HG02981 (cell line): ENCODE measurements at regions not wholly inside any gene's neighbourhood (a gene's known extent, or its start where the extent isn't known, plus 50 kb on each side); places are given as distances from the start of the nearest gene placed in this dataset.

Source experiments
- ATAC-seq: cut with Tn5 transposase; IDR thresholded peaks from one replicate; pipeline ENCODE4 v1.9.1; 2021; ENCODE audit warnings: mild to moderate bottlenecking, moderate library complexity; ENCODE audit not compliant: unreplicated experiment

DNA sequence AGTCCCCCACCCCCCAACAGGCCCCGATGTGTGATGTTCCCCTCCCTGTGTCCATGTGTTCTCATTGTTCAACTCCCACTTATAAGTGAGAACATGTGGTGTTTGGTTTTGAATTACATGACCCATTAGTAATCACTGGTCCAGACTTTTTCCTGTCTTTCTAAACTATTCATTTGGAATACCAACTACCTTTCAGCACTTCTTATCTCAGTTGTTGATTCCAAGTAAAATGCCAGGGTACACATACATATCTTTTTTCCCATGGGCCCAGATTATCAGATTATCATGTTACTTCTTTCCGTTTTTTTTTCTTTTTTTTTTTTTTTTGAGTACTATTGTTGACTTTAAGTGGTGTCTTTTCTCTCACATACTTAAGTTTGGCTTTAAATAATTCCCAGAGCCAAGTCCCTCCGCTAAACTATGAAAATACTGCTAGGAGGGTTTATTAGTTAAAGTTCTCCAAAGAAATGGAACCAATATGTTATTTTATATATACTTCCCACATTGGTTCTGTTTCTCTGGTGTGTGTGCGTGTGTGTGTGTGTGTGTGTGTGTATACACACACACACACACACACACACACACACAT, 389.3 kb downstream of the IRS1 start:
- no peak for ATAC-seq

DNA sequence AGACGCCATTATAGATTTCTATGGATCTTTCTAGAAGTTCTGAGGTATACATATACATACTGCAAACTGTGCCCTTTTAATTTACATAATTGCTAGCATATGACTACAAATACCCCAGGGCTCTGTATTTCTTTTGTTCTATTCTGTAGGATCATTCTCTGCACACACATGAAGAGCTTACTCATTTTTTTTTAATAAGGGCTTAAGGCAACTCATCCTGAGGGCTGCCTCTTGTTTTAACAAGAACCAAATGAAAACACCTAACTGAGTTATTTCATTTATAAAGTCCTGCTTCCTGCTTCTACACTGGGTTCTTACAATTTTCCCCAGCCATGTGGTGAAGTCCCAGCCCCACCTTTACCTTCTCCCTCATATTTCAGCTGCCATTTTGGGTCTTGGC, 390.5 kb downstream of the IRS1 start:
- no peak for ATAC-seq

DNA sequence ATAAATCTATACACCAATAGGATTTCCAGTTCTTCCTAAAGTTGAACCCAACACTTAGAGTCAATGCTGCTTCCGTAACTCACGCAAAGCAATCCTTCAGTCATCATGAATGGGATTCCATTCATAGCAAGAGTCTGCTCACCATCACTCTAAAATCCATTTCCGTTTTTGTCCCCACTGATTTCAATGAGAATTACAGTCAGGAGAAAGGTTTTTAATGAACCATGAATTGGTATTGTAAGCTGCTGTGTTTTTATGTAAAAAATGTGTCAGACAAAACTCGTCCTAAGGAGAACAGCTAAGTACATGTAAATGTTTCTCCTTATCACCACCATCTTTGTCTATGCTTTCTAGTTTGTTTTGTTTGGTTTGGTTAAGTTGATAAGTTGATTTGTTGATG, 391.5 kb downstream of the IRS1 start:
- no peak for ATAC-seq

DNA sequence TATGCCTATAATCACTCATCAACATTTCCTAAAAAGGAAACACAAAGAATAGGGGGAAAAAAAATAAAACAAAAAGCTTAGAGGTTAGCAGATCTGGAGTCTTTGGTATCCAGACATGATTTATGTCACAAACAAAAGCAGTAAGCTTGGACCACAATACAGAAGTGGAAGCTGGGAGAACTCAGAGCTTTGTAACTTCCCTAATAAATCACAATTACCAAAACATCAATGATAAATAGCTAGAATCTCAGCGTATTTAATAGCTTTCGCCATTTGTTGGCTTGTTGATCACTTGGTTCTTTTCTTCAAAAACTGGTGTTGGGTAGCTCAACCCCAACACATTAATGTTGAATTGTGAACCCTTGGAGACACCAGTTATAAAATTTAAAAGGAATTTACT, 392.5 kb downstream of the IRS1 start:
- ATAC-seq, result no peak

DNA sequence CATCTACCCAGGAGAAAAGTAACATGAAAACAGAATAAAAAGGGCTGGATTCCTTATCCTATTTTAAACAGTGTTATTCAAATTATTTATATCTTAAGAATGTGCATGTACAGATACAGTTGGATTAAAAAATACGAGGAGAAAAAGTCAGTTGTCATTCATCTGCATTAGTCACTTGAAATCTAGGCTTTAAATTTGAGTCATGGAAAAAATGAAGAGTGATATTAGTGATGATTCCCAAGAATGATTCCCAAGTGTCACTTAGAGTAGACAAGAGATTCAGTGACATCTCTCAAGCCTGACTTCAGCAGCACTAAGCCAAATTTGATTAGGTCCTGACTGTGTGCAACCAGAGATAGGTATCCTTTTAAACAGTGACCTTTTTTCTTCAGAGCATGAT, 394.2 kb downstream of the IRS1 start:
- ATAC-seq, result no peak

DNA sequence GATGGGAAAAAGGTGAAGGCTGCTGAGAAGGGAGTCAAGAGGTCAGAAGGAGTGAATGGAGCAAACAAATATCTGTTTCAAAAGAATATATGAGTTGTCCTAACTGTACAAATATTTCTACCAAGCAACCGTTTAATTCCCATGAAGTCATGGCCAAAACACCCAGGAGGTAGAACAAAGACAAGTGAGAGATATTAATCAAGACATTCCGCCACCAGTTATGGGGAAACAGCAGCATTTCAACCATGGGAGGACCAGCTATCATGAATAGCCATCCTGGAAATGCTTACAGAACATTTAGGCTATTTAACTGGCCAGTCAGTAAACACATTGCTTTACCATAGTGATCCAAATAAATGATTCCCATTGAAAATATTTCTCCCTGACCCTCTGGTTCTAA, 396.3 kb downstream of the IRS1 start:
- no peak for ATAC-seq

DNA sequence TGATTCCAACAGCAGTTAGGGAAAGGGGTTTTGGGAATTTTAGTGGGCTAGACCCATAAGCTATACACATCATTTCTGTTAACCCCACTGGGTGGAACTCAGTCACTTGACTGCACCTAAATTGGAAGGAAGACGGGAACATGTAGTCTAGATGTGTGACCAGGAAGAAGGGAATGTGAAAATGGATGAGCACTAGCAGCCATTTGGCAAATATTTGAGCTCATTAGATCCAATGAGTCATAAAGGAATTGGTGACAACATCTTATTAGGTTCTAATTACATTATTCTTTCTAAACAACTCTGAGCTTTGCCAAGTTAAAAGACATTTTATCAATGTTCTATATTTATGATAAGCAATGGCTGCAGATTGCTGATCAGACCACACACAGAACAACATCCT, 400.6 kb downstream of the IRS1 start:
- no peak for ATAC-seq

DNA sequence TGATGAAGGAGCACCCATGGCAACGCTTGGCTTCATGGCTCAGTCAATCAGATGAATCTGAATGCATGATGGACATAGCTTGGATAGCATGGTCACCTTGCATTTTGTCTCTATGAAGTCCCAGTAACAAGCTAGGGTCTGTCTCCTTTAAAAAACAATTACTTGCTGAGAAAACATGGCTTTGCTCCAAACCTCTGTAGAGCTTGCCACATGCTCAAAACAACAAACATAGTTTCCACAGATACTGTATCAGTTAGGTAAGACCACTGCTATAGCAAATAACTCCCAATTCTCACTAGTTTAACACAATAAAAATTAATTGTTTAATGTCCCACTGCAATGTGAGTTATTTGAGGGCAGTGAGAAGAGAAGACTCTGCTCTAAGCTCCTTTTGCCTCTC, 401.0 kb downstream of the IRS1 start:
- ATAC-seq, result no peak

DNA sequence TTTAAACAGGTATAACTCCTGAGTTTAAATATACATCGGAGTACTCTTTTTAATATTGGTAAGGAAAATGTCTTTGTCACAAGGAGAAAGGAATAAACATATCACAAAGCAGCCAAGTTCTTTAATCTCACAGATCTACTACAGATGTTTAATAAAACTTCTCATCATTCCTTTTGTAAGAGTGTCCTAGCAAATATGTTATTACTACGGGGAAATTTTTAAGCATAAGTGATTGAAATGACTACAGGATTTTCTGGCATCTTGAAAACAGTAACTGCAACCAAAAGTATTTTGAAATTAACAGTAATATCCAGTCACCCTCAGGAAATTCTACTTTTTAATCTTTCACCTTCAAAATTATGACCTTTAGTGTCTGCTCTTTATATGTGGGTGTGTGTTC, 403.1 kb downstream of the IRS1 start:
- ATAC-seq, result no peak

DNA sequence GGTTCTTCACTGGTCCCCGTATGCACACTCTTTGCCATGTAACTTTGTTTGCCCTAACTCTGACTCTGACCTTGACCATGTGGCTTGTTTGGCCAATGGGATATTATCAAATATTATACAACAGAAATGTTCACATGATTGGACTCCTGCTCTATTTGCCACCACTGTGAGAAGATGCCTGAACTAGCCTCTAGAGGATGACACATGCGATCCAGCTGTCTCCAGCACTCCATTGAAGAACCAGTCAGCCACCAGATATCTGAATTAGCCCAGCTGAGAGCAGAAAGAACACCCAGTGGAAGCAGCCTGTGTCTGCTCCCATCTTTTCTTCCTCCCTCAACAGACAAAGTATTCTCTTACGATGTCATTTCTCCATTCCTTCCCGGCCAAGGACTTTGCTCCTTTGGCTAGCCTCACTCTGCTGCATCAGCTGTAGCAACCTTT, 412.1 kb downstream of the IRS1 start:
- no peak for ATAC-seq

DNA sequence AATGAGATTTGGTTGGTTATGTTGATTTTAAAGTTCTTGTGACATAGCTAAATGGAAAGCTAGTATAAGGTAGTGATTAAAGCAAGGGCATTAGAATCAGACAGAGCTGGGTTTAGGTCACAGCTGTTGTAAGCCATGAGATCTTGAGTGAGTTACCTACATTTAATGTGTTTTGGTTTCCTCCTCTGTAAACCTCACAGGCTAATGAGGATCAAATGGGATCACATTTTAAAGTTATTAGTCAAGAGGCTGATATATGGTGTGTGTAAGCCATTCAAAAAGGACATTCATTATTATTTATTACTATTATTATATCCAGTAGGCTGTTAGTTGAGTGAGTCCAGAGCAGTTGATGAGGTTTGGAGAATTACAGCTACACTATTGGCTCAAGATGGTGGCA, 416.2 kb downstream of the IRS1 start:
- no peak for ATAC-seq

DNA sequence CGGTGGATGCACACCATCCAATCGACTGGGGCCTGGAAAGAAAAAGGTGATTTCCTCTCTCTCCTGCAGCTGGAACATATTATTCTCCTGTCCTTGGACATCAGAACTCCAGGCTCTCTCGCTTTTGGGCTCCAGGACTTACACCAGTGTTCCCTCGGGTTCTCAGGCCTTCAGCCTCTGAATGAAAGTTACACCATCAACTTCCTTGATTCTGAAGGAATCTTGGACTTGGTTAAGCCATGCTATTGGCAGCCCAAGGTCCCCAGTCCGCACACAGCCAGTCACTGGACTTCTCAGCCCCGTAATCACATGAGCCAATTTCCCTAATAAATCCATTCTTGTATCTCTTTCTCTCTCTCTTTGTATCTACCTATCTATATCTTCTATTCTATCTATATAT, 418.9 kb downstream of the IRS1 start:
- no peak for ATAC-seq

DNA sequence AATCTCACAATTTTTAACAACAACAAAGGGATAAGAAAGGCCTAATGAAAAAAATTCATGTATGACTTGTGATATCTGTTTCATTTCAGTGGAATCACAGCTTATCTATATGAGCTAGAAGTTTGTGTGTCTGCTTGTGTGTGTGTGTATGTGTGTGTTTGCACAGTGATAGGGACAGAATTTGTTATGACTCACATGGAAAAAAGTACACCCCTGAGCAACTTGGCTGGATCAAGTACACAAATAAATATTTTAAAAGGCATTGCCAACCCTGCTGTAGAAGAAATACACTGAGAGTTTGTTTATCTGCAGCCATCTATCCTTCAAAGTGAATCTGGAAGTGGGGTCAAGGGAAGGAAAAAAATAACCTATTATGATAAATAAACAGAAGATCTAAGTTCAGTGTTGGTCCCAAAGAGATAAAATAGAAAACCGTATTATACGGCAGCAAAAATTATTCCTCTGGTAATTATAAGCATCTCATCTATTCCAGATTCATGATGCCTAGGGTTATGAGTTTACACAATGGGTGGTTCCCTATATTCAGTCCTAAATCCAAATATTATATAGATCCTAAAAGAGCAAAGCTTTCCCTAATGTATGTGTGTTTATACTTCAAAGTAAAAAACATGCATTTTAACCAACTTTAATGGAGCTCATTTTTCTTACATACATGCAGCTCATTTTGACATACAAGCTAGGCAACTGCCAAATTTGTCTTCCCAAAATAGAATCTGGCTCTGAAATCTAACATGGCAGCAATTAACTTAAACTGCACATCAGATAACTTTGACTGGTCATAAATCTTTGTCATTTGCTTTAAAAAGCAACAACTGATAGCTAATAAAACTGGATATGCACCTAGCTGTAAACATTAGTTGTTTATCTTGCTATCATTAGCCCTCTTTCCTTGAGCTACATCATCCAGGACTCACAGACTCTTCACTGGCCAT, 420.6 kb downstream of the IRS1 start:
- no peak for ATAC-seq

DNA sequence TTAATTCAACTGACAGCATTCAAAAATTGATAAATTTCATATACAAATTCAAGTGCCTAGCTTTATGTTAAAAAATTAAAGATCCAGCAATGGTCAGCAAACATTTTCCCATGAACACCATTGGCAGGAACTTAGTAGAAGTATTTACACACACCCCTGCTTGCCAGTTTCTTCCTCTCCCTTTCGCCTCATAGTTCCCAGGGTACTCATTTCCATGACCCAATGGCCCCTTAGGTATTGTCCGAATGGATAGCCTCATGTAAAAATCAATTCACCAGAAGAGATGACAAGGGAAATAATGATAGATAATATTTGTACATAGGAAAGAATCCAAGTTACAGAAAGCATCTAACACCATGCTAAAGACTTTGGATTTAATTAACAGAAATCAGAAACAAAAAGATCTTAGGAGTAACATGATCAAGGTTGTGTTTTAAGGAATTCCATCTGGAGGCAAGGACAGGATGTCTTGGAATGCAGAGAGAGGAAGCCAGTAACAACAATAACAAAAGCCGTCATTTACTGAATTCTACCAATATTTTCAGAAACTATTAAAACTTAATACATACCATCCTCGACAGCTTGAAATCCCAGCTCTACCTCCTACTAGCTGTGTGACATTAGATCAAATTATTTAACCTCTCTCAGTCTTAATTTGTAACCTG, 423.0 kb downstream of the IRS1 start:
- no peak for ATAC-seq

DNA sequence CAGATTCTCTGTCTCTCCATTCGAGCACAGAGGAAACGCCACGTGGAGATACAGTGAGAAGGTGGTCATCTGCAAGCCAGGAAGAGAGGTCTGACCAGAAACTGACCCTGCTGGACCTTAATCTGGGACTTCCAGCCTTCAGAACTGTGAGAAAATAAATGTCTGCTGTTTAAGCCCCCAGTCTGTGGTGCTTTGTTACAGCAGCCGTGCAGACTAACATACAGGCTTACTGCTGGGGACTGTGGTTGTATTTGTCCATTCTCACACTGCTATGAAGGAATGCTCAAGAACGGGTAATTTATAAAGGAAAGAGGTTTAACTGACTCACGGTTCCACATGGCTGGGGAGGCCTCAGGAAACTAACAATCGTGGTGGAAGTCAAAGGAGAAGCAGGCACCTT, 432.7 kb downstream of the IRS1 start:
- ATAC-seq, result no peak

DNA sequence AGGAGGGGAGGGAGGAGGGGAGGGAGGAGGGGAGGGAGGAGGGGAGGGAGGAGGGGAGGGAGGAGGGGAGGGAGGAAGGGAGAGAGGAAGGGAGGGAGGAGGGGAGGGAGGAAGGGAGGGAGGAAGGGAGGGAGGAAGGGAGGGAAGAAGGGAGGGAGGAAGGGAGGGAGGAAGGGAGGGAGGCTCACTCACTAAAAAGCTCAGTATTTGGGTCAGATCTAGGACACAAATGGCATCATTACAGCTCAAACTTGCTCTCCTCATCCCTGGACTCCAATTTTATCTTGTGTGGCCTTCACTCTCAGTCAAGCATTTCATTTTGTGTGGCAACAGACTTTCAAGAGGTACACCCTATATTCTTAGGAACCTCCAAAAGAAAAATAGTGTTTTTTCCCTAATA, 435.4 kb downstream of the IRS1 start:
- ATAC-seq, result no peak

DNA sequence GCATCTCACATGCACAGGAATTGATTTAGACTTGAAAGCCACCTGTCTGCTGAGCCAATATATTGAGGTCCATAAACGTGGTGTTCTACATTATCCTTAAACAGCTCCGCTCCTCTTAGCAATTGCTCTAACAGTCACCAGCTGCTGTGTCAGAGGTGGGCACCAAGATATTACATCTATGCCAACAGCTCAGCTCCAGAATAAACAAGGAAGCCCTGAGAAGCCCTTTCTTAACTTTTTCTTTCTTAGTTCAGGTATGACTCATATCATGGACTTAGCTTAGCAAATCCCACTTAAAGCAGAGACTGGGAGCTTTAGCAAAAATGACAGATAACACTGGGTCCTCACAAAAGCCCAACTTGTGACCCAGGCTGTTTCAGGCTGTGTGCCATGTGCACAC, 436.6 kb downstream of the IRS1 start:
- no peak for ATAC-seq

DNA sequence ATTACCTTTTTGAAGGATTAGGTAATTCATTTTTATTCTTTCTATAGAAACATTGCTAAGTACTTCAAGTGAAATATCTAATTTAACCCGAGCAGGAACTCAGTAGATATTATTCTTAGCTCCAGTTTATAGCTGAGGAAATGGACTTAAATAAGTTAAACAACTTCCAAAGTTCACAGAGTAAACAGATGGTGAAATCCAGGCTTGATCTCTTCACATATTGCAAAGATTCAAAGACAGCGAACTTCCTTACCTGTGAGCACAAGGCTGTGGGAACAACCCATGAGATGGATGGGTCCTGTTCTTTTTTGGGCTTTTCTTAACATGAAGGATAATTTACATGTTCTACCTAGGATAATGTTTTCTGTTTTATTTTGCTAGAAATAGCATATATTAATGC, 439.0 kb downstream of the IRS1 start:
- ATAC-seq, result no peak

DNA sequence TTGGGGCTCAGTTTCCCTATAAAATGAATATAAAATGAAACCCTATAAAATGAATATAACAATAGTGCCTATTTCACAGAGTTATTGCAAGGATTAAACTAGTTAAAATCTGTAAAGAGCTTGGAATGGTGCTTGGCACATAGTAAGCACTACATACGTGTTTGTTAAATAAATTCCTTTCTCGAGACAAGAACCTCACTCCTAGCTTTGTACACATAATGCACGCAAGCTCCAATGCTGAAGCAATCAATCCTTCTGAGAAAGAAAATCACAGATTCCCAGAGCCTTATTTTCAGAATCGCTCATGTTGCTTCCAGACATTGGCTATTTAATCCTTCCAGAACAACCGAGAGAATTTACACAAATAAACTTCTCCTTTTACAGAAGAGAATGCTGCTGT, 440.9 kb downstream of the IRS1 start:
- no peak for ATAC-seq

DNA sequence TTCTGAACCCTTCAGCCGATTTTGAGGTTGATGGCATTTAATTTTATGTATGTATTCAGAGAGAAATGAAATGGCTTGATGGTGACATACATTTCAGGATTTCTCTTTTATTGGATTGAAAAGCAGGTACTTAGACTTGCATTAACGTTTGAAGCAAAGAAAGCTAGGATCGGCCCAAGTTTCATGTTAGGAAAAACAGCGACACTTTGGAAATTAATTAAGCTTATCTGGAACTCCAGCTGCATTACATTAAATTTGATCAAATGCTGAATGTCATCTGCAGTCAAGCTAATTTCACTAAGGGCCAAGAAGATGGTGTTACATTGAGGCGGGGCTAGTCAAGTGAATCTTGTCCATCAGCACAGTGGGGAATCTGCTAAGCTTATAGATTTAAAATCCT, 441.8 kb downstream of the IRS1 start:
- ATAC-seq, result no peak

DNA sequence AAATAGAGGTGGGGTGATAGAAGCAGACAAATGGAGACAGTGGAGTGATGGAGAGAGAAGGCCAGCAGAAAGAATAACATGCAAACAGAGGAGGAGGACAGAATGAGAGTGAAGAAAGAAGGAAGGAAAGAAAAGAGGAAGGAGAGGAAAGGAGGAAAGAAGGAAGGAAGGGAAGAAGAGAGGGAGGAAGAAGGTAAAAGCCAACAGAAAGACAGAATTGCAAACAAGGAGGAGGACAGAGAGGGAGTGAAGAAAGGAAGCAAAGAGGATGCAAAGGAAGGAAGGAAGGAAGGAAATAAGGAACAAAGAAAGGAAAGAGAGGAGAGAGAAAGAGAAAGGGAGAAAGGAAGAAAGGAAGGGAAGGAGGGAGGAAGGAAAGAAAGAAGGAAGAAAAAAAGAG, 444.0 kb downstream of the IRS1 start:
- ATAC-seq, result no peak

DNA sequence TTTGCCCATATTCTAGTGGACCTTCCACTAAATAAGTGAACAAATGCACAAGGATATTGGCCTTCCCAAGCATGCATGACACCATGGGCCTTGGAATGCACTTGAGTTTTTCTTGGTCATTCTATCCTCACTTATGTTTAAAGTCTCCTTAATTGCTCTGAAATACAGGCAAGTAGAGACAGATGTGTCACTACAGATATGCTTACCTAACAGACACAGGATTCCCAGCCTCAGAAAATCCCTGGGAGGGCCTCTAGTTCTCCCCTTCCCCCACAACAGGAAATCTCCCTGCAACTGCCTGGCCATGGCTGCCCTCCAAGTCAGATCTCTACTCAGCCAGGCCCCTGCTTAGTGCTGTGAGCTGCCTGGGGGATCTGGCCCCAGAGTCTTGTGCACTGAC, 445.2 kb downstream of the IRS1 start:
- ATAC-seq, result no peak
